GM21390 (cell line): ENCODE measurements at regions not wholly inside any gene's neighbourhood (a gene's known extent, or its start where the extent isn't known, plus 50 kb on each side); places are given as distances from the start of the nearest gene placed in this dataset.
"Not testable (repeated sequence)": the region's sequence is repeated elsewhere in the genome, so short reads cannot be mapped to it uniquely, and the experiment has no call there.

Experiments used
- ATAC-seq: cut with Tn5 transposase; IDR thresholded peaks from one replicate; pipeline ENCODE4 v1.9.1; 2021; ENCODE audit not compliant: unreplicated experiment

GRCh38 chr6:137545073-137545472, 50.9 kb upstream of the OLIG3 start:
- ATAC-seq, result no peak

DNA sequence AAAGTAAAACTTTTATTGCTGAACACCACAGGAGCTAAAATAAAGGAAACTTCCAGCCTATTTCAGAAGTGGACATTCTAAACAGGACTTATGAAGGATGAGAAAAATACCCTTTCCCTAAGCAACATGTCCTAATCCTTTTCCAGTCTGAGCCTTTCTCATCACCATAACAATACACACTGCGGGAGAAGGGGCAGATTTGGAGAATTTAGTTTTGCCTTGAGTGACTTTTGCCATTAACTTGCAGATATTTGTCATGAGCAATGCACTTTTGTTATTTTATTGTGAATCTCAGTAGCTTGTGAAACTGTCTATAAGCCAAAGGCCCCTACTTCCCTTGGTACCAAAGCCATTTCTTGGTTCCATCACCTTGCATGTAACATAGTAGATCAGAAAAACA, 53.0 kb upstream of the OLIG3 start:
- no peak for ATAC-seq

DNA sequence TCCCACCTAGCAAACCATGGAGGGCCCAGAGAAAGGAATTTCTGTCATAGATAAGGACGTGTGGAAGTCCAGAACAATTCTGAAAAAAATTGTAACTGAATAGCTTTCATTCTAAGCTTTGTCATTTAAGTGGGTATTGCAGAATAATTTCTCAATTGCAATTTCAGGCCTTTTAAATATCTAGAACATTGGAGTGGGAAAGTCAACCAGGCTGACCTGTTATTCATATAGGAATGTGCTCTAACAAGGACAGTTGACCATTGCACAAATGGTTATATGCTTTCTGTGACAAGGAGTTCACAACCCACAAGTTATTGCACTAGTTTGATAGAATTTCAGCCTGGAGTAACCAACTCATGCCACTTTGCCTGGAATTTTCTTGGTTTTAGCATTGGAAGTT, 53.4 kb upstream of the OLIG3 start:
- ATAC-seq, result no peak

DNA sequence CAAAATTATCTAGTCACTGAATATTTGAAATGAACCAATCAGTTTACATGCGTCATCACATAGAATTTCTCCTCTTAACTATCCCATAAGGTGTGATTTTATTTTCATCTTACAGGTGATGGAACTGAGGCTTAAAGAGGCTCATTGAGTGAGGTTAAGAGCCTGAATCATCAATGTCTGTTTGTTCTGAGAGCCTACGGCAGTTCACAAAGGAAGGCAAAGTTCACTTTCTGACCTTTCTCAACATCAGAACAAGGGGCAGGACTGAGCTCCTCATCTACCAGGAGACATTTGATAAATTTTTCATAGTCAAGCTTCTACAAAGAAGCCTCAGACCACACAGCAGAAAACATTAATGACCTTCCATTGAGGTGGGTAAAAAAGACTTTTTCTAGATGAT, 54.9 kb upstream of the OLIG3 start:
- ATAC-seq, result no peak

DNA sequence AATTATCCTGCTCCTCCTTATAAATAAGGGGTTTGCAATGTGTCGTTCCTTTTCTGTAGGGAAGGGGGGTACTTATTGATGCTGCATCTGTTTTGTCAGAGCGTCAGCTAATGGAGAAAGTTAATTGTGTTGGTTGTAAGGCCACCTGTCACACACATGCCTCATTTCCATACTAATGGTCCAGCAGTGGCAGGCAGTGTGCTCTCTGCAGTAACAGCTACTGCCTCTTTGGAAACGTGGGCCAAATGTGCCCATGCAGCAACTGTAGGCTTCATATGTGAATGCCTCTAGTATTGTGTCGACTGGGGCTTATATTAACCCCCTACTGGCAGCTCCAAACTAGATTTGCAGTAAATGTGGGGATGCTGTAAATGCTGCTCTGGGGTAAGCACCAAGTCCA, 56.3 kb upstream of the OLIG3 start:
- ATAC-seq, result no peak

GRCh38 chr6:137552146-137552545, 58.0 kb upstream of the OLIG3 start:
- no peak for ATAC-seq

- ATAC-seq, result no peak
Measured at GRCh38 chr6:137552809-137553208, 58.6 kb upstream of the OLIG3 start.

- ATAC-seq, result not testable (repeated sequence)
Measured at GRCh38 chr6:137559521-137560183, 65.5 kb upstream of the OLIG3 start.

GRCh38 chr6:137560184-137560563, 66.0 kb upstream of the OLIG3 start:
- no peak for ATAC-seq

- ATAC-seq, result no peak
Measured at GRCh38 chr6:137568067-137568466, 73.9 kb upstream of the OLIG3 start.

DNA sequence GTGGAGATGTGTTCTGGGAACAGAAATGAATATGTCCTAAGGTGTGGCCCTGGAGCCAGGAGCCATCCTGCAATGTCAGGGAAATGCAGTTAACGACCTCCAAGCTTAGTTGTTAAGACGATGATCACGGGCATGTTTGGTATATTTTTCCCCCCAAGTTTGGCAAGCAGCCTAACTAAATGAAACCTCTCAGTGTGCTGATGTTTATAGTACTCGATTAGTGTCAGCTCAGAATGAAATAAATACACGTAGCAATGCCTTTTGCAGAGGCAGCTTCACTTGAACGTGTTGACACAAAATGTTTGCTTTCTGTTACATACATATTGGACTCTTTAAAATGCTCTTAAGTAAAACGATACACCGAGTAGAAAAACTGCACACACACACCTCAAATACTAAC, 76.2 kb upstream of the OLIG3 start:
- no peak for ATAC-seq

DNA sequence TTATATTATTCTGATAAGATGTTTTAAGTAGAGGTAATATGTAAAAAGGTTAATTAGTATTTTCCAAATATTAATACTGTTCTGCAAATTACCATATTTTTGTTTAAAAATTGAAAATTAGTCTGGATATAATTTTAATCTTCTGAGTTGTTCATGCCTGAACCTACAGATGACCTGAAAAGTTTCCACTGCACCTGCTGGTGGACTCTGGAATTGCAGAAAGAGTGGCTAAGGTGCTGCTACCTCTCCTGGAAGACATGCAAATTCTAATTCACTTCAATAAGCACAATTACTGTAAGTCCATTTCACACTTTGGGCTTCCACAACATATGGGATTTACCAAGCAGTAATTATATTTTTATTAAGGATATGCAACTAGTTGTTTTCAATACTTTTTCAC, 77.7 kb upstream of the OLIG3 start:
- no peak for ATAC-seq

DNA sequence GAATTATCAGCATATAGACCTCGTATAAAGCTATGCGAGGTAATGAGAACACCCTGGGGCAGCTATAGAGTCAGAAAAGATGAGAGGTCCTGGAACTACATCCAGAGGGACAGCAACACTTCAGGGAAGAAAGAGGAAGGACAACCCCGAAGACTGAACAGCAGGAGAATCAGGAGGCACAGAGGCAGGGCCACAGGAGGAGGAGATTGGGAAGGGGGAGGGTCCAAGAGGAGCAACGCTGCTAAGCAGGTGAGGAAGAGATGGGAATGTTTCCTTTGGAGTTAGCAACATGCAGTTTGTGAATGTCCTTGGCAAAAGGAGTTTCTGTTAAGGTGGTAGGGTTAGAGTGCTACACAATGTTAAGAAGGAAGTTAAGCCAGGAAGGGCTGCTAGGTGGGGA, 79.5 kb upstream of the OLIG3 start:
- ATAC-seq, result no peak

DNA sequence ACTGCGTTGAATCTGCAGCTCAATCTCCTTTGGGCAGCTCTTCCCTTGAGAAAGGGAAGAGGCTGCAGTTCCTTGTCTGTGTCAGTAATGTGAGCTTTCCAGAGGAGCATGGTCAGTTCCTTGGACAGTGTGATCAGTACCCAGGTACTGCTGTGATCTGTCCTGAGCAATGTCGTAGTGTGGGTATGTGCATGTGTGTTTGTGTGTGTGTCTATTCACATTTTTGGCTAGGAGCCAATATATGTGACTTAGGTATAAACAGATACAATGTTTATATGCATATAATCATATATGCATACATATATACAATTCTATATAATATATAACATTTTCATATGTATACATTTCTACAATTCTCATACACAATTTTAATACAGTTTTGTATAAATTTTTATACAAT, 85.4 kb upstream of the OLIG3 start:
- no peak for ATAC-seq

DNA sequence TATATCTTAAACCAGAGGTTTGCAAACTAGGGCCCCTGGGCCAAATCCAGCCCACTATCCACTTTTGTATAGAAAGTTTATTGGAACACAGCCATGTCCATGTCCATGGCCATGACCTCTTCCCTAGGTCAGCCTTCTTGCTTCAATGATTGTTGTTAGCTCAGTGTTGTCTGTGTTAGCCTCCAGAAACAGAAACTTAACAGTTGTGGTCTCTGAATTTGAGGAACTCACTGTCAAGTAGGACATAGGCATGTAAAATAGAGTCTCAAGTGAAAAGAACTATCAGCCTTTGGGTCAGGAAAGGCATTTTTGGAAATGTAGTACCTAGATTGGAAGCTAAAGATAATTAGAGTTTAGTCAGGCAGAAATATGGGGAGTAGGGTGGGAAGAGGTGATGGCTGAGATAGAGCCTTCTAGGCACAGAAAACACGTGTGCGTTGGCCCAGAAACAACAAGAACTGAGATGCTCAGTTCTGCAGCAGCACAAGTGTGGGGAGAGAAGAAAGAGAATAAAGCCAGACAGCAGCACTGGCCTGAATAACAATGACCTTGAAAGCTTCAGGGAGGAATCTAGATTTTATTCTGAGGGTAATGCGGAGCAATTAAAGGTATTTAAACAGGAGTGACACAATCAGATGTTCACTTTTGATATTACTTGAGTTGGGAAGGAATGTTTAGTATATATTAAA, 87.0 kb upstream of the OLIG3 start:
- ATAC-seq, result peak; percentile 57

- not testable (repeated sequence) for ATAC-seq
Measured at GRCh38 chr6:137583519-137583918, 89.3 kb upstream of the OLIG3 start.

- ATAC-seq, result no peak
Measured at GRCh38 chr6:137588472-137588871, 94.3 kb upstream of the OLIG3 start.

DNA sequence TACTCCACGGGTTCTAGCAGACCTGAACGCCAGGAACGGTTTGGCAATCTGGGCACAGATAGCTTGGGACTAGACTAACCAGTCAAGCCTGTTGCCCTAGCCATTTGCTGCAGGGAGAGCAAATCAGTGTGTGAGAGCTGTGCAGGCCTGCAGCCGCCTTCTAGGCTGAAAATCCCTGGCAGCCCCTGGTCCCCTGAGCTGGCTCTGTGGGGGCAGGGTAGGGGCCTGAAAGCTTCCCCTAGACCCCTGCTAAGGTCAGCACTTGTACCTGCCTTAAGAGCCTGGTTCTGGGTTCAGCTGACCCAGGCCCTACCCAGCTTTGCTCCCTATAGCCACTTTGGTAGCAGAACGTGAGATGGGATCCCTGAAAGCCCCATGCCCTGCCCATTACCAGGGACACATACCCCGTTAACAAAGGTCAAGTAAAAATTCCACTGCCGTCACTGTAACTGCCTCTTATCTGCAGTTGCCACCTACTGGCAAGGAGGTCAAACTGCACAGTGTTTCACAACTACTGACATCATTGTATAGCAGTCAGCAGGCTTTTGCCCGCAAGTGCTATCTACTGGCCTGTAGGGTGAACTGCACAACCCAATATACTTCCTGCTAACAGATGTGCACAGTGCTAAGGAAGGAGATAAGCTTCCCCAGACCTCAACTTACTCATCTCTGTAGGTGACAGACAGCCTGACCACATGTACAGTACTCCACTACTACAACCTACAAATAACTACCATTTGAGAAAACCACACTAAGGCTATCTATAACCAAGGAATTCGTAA, 95.1 kb upstream of the OLIG3 start:
- peak; percentile 99 for ATAC-seq

GRCh38 chr6:137590684-137591083, 96.5 kb upstream of the OLIG3 start:
- no peak for ATAC-seq

DNA sequence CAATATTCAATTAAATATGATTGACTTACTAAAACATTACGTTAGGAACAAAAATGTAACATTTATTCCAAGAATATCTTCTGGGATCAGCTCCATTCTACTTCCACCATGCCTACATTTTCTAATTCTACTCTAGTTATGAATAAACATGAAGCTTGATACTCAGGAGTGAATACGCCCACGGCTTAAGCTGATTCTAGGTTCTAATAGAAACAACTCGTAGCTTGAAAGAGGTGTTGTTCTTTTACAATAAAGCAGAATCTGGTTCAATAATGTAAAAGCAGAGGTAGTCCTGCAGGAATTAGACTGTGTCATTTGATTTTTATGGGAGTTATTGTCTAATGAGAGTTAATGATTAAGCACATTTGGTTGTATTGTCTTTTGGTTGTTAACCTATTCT, 107.3 kb upstream of the OLIG3 start:
- no peak for ATAC-seq

- no peak for ATAC-seq
Measured at GRCh38 chr6:137602313-137603197, 108.4 kb upstream of the OLIG3 start.
